ENCODE measurements at regions not wholly inside any gene's neighbourhood (a gene's known extent, or its start where the extent isn't known, plus 50 kb on each side); places are given as distances from the start of the nearest gene placed in this dataset.

DNA sequence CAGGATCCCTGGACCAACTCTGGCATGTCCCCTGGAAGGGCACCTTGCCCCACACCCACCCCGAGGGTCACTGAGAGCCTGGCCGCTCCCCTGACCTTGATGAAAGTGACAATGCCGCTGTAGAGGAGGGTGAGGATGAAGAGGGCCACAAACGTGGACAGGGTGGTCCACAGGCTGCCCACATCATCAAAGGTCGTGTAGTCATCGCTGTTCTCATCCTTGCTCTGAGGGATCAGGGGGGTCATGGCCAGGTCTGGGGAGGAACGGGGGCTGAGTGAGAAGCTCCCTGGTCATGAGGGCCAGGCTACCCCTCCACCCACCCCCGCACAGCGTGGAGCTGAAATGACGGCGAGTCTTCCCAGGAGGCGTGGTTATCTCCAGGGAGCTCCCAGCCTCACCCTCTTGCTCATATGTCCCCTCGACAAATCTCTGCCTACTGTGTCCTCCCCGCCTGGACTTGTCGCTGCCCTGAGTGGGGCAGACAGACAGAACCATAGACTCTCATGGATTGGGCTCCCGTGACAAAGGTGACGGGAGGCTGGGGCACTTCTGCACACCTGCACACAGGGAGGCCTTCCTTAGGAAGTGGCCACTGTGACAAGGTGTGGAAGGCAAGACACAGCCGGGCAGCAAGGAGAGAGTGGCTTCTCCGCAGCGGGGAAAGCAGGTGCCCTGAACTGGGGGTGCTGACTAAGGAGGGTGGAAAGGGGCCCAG, 311.1 kb downstream of the TMEM121 start:
- TF ChIP-seq, protein P1, sequence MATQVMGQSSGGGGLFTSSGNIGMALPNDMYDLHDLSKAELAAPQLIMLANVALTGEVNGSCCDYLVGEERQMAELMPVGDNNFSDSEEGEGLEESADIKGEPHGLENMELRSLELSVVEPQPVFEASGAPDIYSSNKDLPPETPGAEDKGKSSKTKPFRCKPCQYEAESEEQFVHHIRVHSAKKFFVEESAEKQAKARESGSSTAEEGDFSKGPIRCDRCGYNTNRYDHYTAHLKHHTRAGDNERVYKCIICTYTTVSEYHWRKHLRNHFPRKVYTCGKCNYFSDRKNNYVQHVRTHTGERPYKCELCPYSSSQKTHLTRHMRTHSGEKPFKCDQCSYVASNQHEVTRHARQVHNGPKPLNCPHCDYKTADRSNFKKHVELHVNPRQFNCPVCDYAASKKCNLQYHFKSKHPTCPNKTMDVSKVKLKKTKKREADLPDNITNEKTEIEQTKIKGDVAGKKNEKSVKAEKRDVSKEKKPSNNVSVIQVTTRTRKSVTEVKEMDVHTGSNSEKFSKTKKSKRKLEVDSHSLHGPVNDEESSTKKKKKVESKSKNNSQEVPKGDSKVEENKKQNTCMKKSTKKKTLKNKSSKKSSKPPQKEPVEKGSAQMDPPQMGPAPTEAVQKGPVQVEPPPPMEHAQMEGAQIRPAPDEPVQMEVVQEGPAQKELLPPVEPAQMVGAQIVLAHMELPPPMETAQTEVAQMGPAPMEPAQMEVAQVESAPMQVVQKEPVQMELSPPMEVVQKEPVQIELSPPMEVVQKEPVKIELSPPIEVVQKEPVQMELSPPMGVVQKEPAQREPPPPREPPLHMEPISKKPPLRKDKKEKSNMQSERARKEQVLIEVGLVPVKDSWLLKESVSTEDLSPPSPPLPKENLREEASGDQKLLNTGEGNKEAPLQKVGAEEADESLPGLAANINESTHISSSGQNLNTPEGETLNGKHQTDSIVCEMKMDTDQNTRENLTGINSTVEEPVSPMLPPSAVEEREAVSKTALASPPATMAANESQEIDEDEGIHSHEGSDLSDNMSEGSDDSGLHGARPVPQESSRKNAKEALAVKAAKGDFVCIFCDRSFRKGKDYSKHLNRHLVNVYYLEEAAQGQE (IDR thresholded peaks at IDR 0.05; ENCODE audit: unreplicated experiment): no peak
- TF ChIP-seq, protein P2, sequence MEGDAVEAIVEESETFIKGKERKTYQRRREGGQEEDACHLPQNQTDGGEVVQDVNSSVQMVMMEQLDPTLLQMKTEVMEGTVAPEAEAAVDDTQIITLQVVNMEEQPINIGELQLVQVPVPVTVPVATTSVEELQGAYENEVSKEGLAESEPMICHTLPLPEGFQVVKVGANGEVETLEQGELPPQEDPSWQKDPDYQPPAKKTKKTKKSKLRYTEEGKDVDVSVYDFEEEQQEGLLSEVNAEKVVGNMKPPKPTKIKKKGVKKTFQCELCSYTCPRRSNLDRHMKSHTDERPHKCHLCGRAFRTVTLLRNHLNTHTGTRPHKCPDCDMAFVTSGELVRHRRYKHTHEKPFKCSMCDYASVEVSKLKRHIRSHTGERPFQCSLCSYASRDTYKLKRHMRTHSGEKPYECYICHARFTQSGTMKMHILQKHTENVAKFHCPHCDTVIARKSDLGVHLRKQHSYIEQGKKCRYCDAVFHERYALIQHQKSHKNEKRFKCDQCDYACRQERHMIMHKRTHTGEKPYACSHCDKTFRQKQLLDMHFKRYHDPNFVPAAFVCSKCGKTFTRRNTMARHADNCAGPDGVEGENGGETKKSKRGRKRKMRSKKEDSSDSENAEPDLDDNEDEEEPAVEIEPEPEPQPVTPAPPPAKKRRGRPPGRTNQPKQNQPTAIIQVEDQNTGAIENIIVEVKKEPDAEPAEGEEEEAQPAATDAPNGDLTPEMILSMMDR (conservative IDR thresholded peaks at IDR 0.05; ENCODE audit: low read depth in 2 of 2): no peak
- TF ChIP-seq, protein P3, sequence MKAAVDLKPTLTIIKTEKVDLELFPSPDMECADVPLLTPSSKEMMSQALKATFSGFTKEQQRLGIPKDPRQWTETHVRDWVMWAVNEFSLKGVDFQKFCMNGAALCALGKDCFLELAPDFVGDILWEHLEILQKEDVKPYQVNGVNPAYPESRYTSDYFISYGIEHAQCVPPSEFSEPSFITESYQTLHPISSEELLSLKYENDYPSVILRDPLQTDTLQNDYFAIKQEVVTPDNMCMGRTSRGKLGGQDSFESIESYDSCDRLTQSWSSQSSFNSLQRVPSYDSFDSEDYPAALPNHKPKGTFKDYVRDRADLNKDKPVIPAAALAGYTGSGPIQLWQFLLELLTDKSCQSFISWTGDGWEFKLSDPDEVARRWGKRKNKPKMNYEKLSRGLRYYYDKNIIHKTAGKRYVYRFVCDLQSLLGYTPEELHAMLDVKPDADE (IDR thresholded peaks at IDR 0.05): no peak
- TF ChIP-seq EZH2phosphoT487 (IDR thresholded peaks at IDR 0.05; ENCODE audit: unreplicated experiment): no peak
- no peak for TF ChIP-seq EZH2 (IDR thresholded peaks at IDR 0.05; ENCODE audit: low read depth, unreplicated experiment)
- TF ChIP-seq JUNB (IDR thresholded peaks at IDR 0.05; ENCODE audit: unreplicated experiment): no peak
